Uterus (tissue), 3 donors: ENCODE measurements at regions not wholly inside any gene's neighbourhood (a gene's known extent, or its start where the extent isn't known, plus 50 kb on each side); places are given as distances from the start of the nearest gene placed in this dataset.

Experiments used
- DNase-seq, 2 donors: peaks; one replicate each; pipeline ENCODE4 v3.0.0-alpha.2; 2019 to 2020
- H3K27ac ChIP-seq, 2 donors: fragments of 200-600 bp; sonication (generic); 1 replicate in 1 of 2; 2 replicates in 1 of 2; pipeline ENCODE4 v1.5.1; 2016 to 2018
- H3K27me3 ChIP-seq, 2 donors: fragments of 200-600 bp; sonication (generic); one replicate each; pipeline ENCODE4 v1.5.1; 2018 to 2019; ENCODE audit warnings: control low read depth in 1 of 2
- H3K36me3 ChIP-seq, 2 donors: fragments of 200-600 bp; sonication (generic); one replicate each; pipeline ENCODE4 v1.5.1; 2019; ENCODE audit warnings: control low read depth in 1 of 2
- H3K4me1 ChIP-seq, 2 donors: fragments of 200-600 bp; sonication (generic); one replicate each; pipeline ENCODE4 v1.5.1; 2018 to 2019; ENCODE audit warnings: control low read depth in 1 of 2
- H3K4me3 ChIP-seq, 2 donors: fragments of 200-600 bp; sonication (generic); 1 replicate in 1 of 2; 2 replicates in 1 of 2; pipeline ENCODE4 v1.5.1; 2018 to 2019; ENCODE audit warnings: mild to moderate bottlenecking in 1 of 2
- H3K9me3 ChIP-seq, 2 donors: fragments of 200-600 bp; sonication (generic); one replicate each; pipeline ENCODE4 v1.5.1; 2019; ENCODE audit warnings: control low read depth in 1 of 2
- POLR2A ChIP-seq, 2 donors: fragments of 450-650 bp; IDR thresholded peaks; one replicate each; pipeline ENCODE4 v1.6.1; 2016; ENCODE audit warnings: antibody characterized with exemption in 2 of 2, mild to moderate bottlenecking in 1 of 2, moderate library complexity in 1 of 2
- intact Hi-C: fragments of 100-400 bp; cut with DNase I; formaldehyde crosslinking; loops from one replicate; pipeline ENCODE4 v1.15.1; 2023; ENCODE audit warnings: low total_unique reads
- TF ChIP-seq, protein P1 (sequence below), 4 experiments: fragments of 200-600 bp in 2 of 4; fragments of 450-650 bp in 2 of 4; sonication (generic) in 2 of 4; IDR thresholded peaks; one replicate each; pipeline ENCODE4 v1.5.1; 2016 to 2019; ENCODE audit warnings: antibody characterized with exemption in 4 of 4, mild to moderate bottlenecking in 2 of 4, moderate library complexity in 1 of 4
- donor health status: DM: yes; HTN: yes; CAD: no.

DNA sequence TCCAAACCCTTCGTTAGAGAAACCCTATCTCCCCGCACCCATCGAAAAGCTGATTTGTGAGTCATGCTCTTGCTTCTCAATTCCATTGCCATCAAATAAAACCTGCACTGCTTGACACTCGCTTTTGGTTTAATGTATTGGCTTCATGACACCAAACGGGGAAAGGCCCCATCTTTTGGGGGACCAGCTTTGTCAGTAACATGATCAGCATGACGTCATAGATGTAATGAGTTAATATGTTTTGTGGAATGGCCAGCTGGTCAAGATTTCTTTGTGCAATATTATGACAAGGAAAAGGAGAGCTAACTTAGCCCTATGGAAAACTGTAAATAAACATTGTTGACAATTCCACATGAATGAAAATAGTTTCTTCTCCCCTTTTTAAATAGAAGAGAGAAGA lies 1260.5 kb upstream of the CELF2 start:
- DNase-seq = no peak
- no peaks in the 10 kb centered on the region for H3K36me3 ChIP-seq
- no peaks in the 10 kb centered on the region for H3K27me3 ChIP-seq
- intact Hi-C loops = no loop called here
- no peak for TF ChIP-seq POLR2A (IDR thresholded peaks at IDR 0.05)
- TF ChIP-seq, protein P1, sequence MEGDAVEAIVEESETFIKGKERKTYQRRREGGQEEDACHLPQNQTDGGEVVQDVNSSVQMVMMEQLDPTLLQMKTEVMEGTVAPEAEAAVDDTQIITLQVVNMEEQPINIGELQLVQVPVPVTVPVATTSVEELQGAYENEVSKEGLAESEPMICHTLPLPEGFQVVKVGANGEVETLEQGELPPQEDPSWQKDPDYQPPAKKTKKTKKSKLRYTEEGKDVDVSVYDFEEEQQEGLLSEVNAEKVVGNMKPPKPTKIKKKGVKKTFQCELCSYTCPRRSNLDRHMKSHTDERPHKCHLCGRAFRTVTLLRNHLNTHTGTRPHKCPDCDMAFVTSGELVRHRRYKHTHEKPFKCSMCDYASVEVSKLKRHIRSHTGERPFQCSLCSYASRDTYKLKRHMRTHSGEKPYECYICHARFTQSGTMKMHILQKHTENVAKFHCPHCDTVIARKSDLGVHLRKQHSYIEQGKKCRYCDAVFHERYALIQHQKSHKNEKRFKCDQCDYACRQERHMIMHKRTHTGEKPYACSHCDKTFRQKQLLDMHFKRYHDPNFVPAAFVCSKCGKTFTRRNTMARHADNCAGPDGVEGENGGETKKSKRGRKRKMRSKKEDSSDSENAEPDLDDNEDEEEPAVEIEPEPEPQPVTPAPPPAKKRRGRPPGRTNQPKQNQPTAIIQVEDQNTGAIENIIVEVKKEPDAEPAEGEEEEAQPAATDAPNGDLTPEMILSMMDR (IDR thresholded peaks at IDR 0.05) = no peak
- no peaks in the 10 kb centered on the region for H3K9me3 ChIP-seq
- no peak overlapping the region for H3K4me3 ChIP-seq
- no peak overlapping the region for H3K27ac ChIP-seq
- H3K4me1 ChIP-seq = no peaks in the 10 kb centered on the region

DNA sequence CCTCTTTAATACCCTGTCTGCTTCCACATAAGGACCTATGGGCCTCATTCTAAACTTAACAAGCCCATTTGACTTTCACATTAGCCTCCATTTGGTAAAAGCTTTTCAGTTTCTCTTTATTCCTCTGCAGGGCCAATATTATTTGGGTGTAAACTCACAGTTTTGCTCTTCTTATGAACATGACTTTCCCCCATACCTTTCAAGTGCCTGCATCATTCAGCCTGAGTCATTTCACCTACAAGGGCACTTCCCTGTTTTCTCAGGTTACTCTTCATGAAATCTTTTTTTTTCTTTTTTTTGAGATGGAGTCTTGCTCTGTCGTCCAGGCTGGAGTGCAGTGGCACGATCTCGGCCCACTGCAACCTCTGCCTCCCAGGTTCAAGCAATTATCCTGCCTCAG lies 1258.1 kb upstream of the CELF2 start:
- TF ChIP-seq, protein P1 (IDR thresholded peaks at IDR 0.05) = no peak
- TF ChIP-seq POLR2A (IDR thresholded peaks at IDR 0.05) = no peak
- Histone ChIP-seq H3K4me1 (no peaks in the 10 kb centered on the region), H3K27ac (no peak overlapping the region), H3K36me3 (no peaks in the 10 kb centered on the region), H3K9me3 (no peaks in the 10 kb centered on the region), H3K4me3 (no peak overlapping the region), H3K27me3 (no peaks in the 10 kb centered on the region)
- DNase-seq = no peak
- intact Hi-C loops = no loop called here

DNA sequence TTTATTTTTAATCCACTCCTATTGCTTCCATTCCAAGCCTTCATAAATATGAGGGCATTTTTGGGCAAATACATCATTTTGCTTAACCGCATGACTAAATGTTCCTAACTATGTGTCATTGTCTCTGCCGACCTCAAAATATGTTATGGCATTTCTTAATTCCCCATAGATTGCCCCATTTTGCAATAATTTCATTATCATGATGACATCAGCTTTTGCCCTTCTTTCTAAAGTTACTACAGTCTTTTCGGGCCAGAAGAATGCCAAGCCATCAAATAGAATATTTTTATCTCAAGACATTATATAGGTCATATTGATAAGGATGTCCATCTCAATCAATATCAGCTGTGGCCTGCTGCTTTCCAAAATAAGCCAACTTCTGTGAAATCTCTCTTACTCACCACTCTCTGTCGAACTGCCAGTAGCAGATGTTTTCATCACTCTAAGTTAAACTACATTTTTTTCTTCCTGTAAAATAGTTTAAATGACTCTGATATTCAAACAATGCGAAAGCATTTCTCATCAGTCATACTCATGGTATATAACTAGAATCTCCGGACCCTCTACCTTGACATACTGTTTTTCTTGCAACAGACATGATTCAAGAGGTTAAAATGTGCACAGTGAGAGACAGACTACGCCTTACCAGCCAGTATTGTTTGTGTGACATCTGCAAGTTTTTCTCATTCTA lies 1254.6 kb upstream of the CELF2 start:
- Histone ChIP-seq H3K9me3 (no peaks in the 10 kb centered on the region), H3K27ac (no peak overlapping the region), H3K4me3 (no peak overlapping the region), H3K36me3 (no peaks in the 10 kb centered on the region), H3K4me1 (no peaks in the 10 kb centered on the region), H3K27me3 (no peaks in the 10 kb centered on the region)
- DNase-seq = no peak
- TF ChIP-seq POLR2A (IDR thresholded peaks at IDR 0.05) = no peak
- TF ChIP-seq, protein P1 (IDR thresholded peaks at IDR 0.05) = no peak
- intact Hi-C loops = no loop called here

DNA sequence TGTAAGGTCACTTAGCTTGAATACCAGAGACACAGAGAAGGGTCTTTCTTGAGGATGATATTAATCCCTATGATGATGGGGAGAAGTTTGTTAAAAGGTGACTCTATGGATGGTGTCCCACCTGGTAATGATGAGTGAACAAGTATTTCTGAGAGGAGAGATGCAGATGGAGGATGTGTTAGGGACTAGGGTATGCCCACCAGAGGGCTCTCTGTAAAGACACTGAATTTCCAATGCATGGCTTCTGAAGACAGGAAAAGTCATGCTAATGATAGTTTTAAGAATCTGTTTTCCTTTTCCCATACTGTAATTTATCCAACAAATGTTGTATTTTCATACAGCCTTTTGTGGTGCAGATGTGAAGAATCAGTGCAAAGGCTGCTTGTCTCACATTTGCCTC lies 1250.9 kb upstream of the CELF2 start:
- H3K27ac ChIP-seq = no peak overlapping the region
- no peak overlapping the region for H3K4me3 ChIP-seq
- no peaks in the 10 kb centered on the region for H3K27me3 ChIP-seq
- DNase-seq = no peak
- intact Hi-C loops = no loop called here
- H3K4me1 ChIP-seq = no peaks in the 10 kb centered on the region
- no peaks in the 10 kb centered on the region for H3K9me3 ChIP-seq
- TF ChIP-seq POLR2A (IDR thresholded peaks at IDR 0.05) = no peak
- TF ChIP-seq, protein P1 (IDR thresholded peaks at IDR 0.05) = no peak
- no peaks in the 10 kb centered on the region for H3K36me3 ChIP-seq

DNA sequence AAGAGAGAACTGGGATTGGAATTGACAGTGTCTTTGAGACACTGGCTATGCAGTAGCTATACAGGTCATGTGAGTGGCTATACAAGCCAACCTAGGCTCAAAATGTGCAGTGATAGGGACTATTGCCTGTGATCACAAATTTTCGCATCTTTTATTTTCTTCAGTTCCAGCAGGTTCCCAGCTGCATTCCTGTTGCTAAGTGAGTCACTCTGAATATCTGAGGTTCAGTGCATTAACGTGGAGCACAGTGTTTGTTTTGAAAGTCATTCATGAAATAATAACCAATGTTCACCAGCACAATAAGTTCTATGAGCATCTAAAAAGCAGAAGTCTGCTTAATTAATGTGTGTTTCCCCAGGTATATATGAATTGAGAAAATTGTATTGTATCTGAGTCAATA lies 1236.0 kb upstream of the CELF2 start:
- DNase-seq = no peak
- TF ChIP-seq, protein P1 (IDR thresholded peaks at IDR 0.05) = no peak
- no peak for TF ChIP-seq POLR2A (IDR thresholded peaks at IDR 0.05)
- Histone ChIP-seq H3K4me1 (no peaks in the 10 kb centered on the region), H3K9me3 (no peaks in the 10 kb centered on the region), H3K4me3 (no peak overlapping the region), H3K27ac (no peak overlapping the region), H3K36me3 (no peaks in the 10 kb centered on the region), H3K27me3 (no peaks in the 10 kb centered on the region)
- intact Hi-C loops = no loop called here
